HepG2 (cell line): ENCODE measurements at regions not wholly inside any gene's neighbourhood (a gene's known extent, or its start where the extent isn't known, plus 50 kb on each side); places are given as distances from the start of the nearest gene placed in this dataset.

Experiments
- ATAC-seq: fragments of 200-7000 bp; cut with Tn5 transposase; 3 replicates; pipeline ENCODE4 v1.9.1; 2020; ENCODE audit warnings: mild to moderate bottlenecking, moderate library complexity
- BruUV-seq: library from RNA; stranded (reverse); fragments of 400-500 nt; replicated peaks from 2 replicates; lab custom pipeline; 2021; lab: Mats Ljungman, UMichigan
- CTCF ChIA-PET: fragments of 300-600 bp; formaldehyde crosslinking; extraction: SDS; loops from one replicate; lab custom pipeline; 2021; ENCODE audit warnings: low total read pairs, inconsistent platforms, low intra/inter-chr PET ratio; lab: Yijun Ruan, JAX
- POLR2A ChIA-PET: fragments of 350-600 bp; sonication (Branson Sonifier 250); formaldehyde crosslinking; loops from one replicate; lab custom pipeline; 2020; ENCODE audit warnings: antibody characterized with exemption, inconsistent platforms; lab: Yijun Ruan, JAX
- DNase-seq: peaks from one replicate; pipeline ENCODE4 v3.0.0-alpha.2; 2015; ENCODE audit warnings: low spot score
- FAIRE-seq: peaks from 3 replicates; lab custom pipeline; 2011; peaks lifted over from hg19 to GRCh38; lab: Jason Lieb, UNC
- H2AFZ ChIP-seq: one replicate; pipeline ENCODE4 v1.6.1; 2011; ENCODE audit warnings: low read length, inconsistent platforms
- H3K27ac ChIP-seq: fragments of 300-600 bp; 3 replicates; pipeline ENCODE4 v1.8.0; 2011; ENCODE audit warnings: mixed run types, mild to moderate bottlenecking, mixed read lengths, low read length, inconsistent platforms; ENCODE audit not compliant: insufficient read depth; ENCODE audit errors: extremely low read length
- H3K27me3 ChIP-seq, 2 experiments: fragments of 200-600 bp in 1 of 2; 2 replicates in 1 of 2; 3 replicates in 1 of 2; pipeline versions ENCODE4 v1.6.0 to v1.8.0; 2011; ENCODE audit warnings: low read length in 2 of 2, mild to moderate bottlenecking in 2 of 2, moderate library complexity in 2 of 2, inconsistent platforms in 1 of 2; ENCODE audit not compliant: insufficient read depth in 2 of 2, control insufficient read depth in 1 of 2
- H3K36me3 ChIP-seq, 2 experiments: fragments of 200-600 bp in 1 of 2; replicated peaks in 1 of 2; 2 replicates in 1 of 2; 3 replicates in 1 of 2; pipeline versions ENCODE4 v1.5.1 to v1.8.0; 2011; ENCODE audit warnings: low read length in 2 of 2, inconsistent platforms in 1 of 2; ENCODE audit not compliant: insufficient read depth in 2 of 2, control insufficient read depth in 1 of 2
- H3K4me1 ChIP-seq: 2 replicates; pipeline ENCODE4 v1.5.1; 2012; ENCODE audit warnings: low read length, inconsistent platforms; ENCODE audit not compliant: insufficient read depth
- H3K4me2 ChIP-seq: 2 replicates; pipeline ENCODE4 v1.6.0; 2011; ENCODE audit warnings: low read depth, low read length, inconsistent platforms
- H3K4me3 ChIP-seq, 3 experiments: fragments of 200-600 bp in 1 of 3; sonication (generic), shearing (Covaris generic) in 1 of 3; replicated peaks in 1 of 3; 2 replicates each; pipeline ENCODE4 v1.5.1; 2011 to 2016; ENCODE audit warnings: low read length in 3 of 3, inconsistent platforms in 2 of 3, low read depth in 2 of 3, mild to moderate bottlenecking in 2 of 3, control low read depth in 1 of 3, mixed read lengths in 1 of 3; ENCODE audit not compliant: insufficient read depth in 1 of 3
- H3K79me2 ChIP-seq: one replicate; pipeline ENCODE4 v1.6.1; 2011; ENCODE audit warnings: low read length, inconsistent platforms; ENCODE audit not compliant: insufficient read depth
- H3K9ac ChIP-seq: 2 replicates; pipeline ENCODE4 v1.6.0; 2011; ENCODE audit warnings: mild to moderate bottlenecking, low read depth, low read length, inconsistent platforms; ENCODE audit not compliant: insufficient read depth
- H3K9me3 ChIP-seq: 2 replicates; pipeline ENCODE4 v1.5.1; 2012; ENCODE audit warnings: mild to moderate bottlenecking, low read length
- H4K20me1 ChIP-seq: 2 replicates; pipeline ENCODE4 v1.6.0; 2011; ENCODE audit warnings: inconsistent platforms, mild to moderate bottlenecking, low read length, moderate library complexity; ENCODE audit not compliant: insufficient read depth
- BORCS8-MEF2B ChIP-seq: sonication (generic); formaldehyde crosslinking; IDR thresholded peaks from 2 replicates; pipeline ENCODE4 v1.8.0; 2022; ENCODE audit warnings: mild to moderate bottlenecking, missing genetic modification reagents
- CAMTA2 ChIP-seq: sonication (generic); formaldehyde crosslinking; IDR thresholded peaks from 2 replicates; pipeline ENCODE4 v1.4.0; 2020; ENCODE audit warnings: mild to moderate bottlenecking, missing genetic modification reagents, borderline replicate concordance
- CEBPB ChIP-seq: IDR thresholded peaks from 2 replicates; pipeline ENCODE4 v1.6.1; 2011; ENCODE audit warnings: low read depth, low read length, improper control_type of control experiment, borderline replicate concordance
- CEBPG ChIP-seq: IDR thresholded peaks from 2 replicates; pipeline ENCODE4 v1.6.1; 2016
- GMEB2 ChIP-seq: IDR thresholded peaks from 2 replicates; pipeline ENCODE4 v1.6.1; 2016; ENCODE audit warnings: missing biosample characterization, missing genetic modification reagents, low read depth
- GZF1 ChIP-seq: sonication (generic); formaldehyde crosslinking; IDR thresholded peaks from 2 replicates; pipeline ENCODE4 v1.5.1; 2020; ENCODE audit warnings: mild to moderate bottlenecking, missing genetic modification reagents
- MYNN ChIP-seq: sonication (generic); formaldehyde crosslinking; IDR thresholded peaks from 2 replicates; pipeline ENCODE4 v1.4.0; 2020; ENCODE audit warnings: mild to moderate bottlenecking, low read depth, missing genetic modification reagents
- NFRKB ChIP-seq: fragments of 450-650 bp; IDR thresholded peaks from 2 replicates; pipeline ENCODE4 v1.6.1; 2017
- ZNF318 ChIP-seq: sonication (generic); formaldehyde crosslinking; IDR thresholded peaks from 2 replicates; pipeline ENCODE4 v1.4.0; 2020; ENCODE audit warnings: mild to moderate bottlenecking, missing genetic modification reagents
- ZNF614 ChIP-seq: IDR thresholded peaks from 2 replicates; pipeline ENCODE4 v1.6.1; 2018; ENCODE audit warnings: missing biosample characterization, missing genetic modification reagents, inconsistent platforms, borderline replicate concordance
- WGBS: methylation state at CpG from one replicate; pipeline ENCODE4 v1.1.6; 2017; ENCODE audit warnings: low lambda C conversion rate; 5-methylcytosine and 5-hydroxymethylcytosine counted together
- in situ Hi-C: cut with HindIII; loops from 2 replicates; pipeline ENCODE4 v1.10.0; 2017; ENCODE audit warnings: low pct_unique_long_range_greater_than_20kb; ENCODE audit not compliant: extremely low pct_ligation_motif_present
- intact Hi-C: fragments of 100-400 bp; cut with micrococcal nuclease; formaldehyde crosslinking; loops from one replicate; pipeline ENCODE4 v1.10.0; 2022; ENCODE audit not compliant: unreplicated experiment

DNA sequence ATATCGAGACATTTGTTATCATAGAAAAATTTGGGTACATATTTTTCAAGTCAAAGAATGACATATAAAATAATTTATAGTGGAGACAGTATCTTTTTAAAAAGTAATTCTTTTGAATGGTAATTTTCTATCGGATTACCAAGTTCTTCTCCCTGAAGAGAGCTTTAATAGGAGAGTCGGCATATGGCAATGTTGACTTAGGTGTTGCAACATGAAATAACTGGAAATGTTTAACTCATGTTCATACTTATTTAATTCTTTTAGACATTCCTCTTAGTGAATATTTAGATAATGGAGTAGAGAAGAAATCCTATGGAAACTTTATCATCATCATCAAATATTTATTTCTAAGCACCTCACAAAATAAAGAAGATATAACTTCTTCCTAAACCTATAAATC lies 118.2 kb upstream of the CTNND2 start:
- no peaks in the 10 kb centered on the region for H3K36me3 ChIP-seq
- ATAC-seq (no peak), FAIRE-seq (no peak), DNase-seq (no peak)
- intact Hi-C loops, result loop anchor here (5.0 kb wide), 3 partner anchors 300 to 1935 kb away; no protein-coding TSS in a partner anchor
- H3K9me3 ChIP-seq, result peaks cover 10% of the 10 kb centered on the region
- in situ Hi-C loops, result loop anchor here (25.0 kb wide), 1 partner anchor 760 kb away; no protein-coding TSS in a partner anchor
- no peaks in the 10 kb centered on the region for H3K27me3 ChIP-seq
- no peak overlapping the region for H3K4me3 ChIP-seq
- peak; percentile 49; the same call in 1 of the 2 replicates for TF ChIP-seq CEBPB
- TF ChIP-seq CEBPG (CRISPR knock-in tag), result 0 out of 2 replicates have a peak, but pooled peaks have one; percentile 4
- TF ChIP-seq BORCS8-MEF2B (CRISPR knock-in tag), result no peak
- no TSS peak for BruUV-seq
- CTCF ChIA-PET, result no interaction called here
- H3K79me2 ChIP-seq, result no peaks in the 10 kb centered on the region
- no peaks in the 10 kb centered on the region for H3K4me1 ChIP-seq
- H3K4me2 ChIP-seq, result no peak overlapping the region
- POLR2A ChIA-PET, result no interaction called here
- H2AFZ ChIP-seq, result no peak overlapping the region
- 2% methylated on average over 3 of the region's 3 CpGs for WGBS
- no peak overlapping the region for H3K9ac ChIP-seq
- H4K20me1 ChIP-seq, result no peaks in the 10 kb centered on the region
- H3K27ac ChIP-seq, result no peak overlapping the region

DNA sequence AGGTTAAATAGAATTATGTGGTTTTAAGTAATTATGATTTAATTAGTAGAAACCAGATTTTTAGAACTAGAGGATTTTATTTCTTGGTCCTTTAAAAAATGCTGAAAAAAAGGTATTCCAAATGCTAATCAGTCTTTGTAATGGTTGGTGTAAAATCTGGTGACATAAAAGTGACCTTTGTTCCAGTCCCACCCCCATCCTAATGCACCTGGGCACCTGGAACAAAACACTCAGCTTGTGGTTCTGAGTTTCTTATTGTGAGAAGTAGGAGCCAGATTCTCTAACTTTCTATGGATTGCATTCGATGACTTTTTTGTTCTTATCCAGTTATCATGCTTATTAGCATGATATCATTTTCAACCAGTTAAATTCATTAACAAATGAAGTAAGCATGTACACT lies 115.1 kb upstream of the CTNND2 start:
- Histone ChIP-seq H3K9ac (no peak overlapping the region), H3K36me3 (no peaks in the 10 kb centered on the region), H3K4me1 (no peaks in the 10 kb centered on the region), H3K79me2 (no peaks in the 10 kb centered on the region), H3K9me3 (peaks cover 13% of the 10 kb centered on the region), H3K4me3 (no peak overlapping the region), H3K4me2 (no peak overlapping the region), H4K20me1 (no peaks in the 10 kb centered on the region), H3K27ac (no peak overlapping the region), H3K27me3 (no peaks in the 10 kb centered on the region), H2AFZ (no peak overlapping the region)
- 0% methylated on average over 1 of the region's 1 CpG for WGBS
- intact Hi-C loops (no loop called here), in situ Hi-C loops (loop anchor here (25.0 kb wide), 1 partner anchor 757 kb away; no protein-coding TSS in a partner anchor)
- no peak for ATAC-seq
- FAIRE-seq, result no peak
- no peak for DNase-seq
- BruUV-seq, result no TSS peak
- POLR2A ChIA-PET, result no interaction called here
- CTCF ChIA-PET, result no interaction called here
- TF ChIP-seq GZF1, result no peak
- no peak for TF ChIP-seq GMEB2
- TF ChIP-seq ZNF318, result no peak
- TF ChIP-seq CAMTA2, result no peak
- TF ChIP-seq MYNN (CRISPR knock-in tag), result no peak
- no peak for TF ChIP-seq NFRKB
- no peak for TF ChIP-seq ZNF614 (CRISPR knock-in tag)
